ENCODE measurements at regions not wholly inside any gene's neighbourhood (a gene's known extent, or its start where the extent isn't known, plus 50 kb on each side); places are given as distances from the start of the nearest gene placed in this dataset.

GRCh38 chr1:172952516-172952915, 98.2 kb downstream of the TNFSF18 start:
- Mint-ChIP-seq H3K27me3 (peaks cover 0 to 11% of the 10 kb centered on the region in 2 donors), H3K4me3 (no peak overlapping the region), H3K36me3 (ENCODE audit: insufficient read depth) (no peaks in the 10 kb centered on the region), H3K27ac (no peak overlapping the region), H3K9me3 (no peaks in the 10 kb centered on the region), H3K4me1 (ENCODE audit: low read depth in 2 of 2) (peaks cover 0 to 2% of the 10 kb centered on the region in 2 donors)
- no peak for DNase-seq
- no peak for ATAC-seq (replicated peaks)

GRCh38 chr1:172954476-172955150, 96.1 kb downstream of the TNFSF18 start:
- Mint-ChIP-seq H3K27me3 (peaks cover 0 to 11% of the 10 kb centered on the region in 2 donors), H3K27ac (no peak overlapping the region), H3K4me1 (ENCODE audit: low read depth in 2 of 2) (no peaks in the 10 kb centered on the region), H3K4me3 (no peak overlapping the region), H3K36me3 (ENCODE audit: insufficient read depth) (no peaks in the 10 kb centered on the region), H3K9me3 (no peaks in the 10 kb centered on the region)
- no peak for DNase-seq
- ATAC-seq (replicated peaks) = no peak

- no peaks in the 10 kb centered on the region for H3K36me3 Mint-ChIP-seq (ENCODE audit: insufficient read depth)
- no peaks in the 10 kb centered on the region for H3K4me1 Mint-ChIP-seq (ENCODE audit: low read depth in 2 of 2)
- ATAC-seq (replicated peaks) (no peak), DNase-seq (no peak)
- H3K4me3 Mint-ChIP-seq = no peak overlapping the region
- H3K27me3 Mint-ChIP-seq = peaks cover 0 to 11% of the 10 kb centered on the region in 2 donors
- H3K27ac Mint-ChIP-seq = no peak overlapping the region
- H3K9me3 Mint-ChIP-seq = no peaks in the 10 kb centered on the region
Measured at GRCh38 chr1:172955161-172955815, 95.5 kb downstream of the TNFSF18 start.

GRCh38 chr1:172956871-172957270, 93.9 kb downstream of the TNFSF18 start:
- peaks cover 6 to 13% of the 10 kb centered on the region in 2 donors for H3K27me3 Mint-ChIP-seq
- no peak overlapping the region for H3K27ac Mint-ChIP-seq
- no peak for DNase-seq
- H3K4me1 Mint-ChIP-seq (ENCODE audit: low read depth in 2 of 2) = no peaks in the 10 kb centered on the region
- H3K9me3 Mint-ChIP-seq = no peaks in the 10 kb centered on the region
- no peak overlapping the region for H3K4me3 Mint-ChIP-seq
- ATAC-seq (replicated peaks) = no peak
- no peaks in the 10 kb centered on the region for H3K36me3 Mint-ChIP-seq (ENCODE audit: insufficient read depth)

- Mint-ChIP-seq H3K36me3 (ENCODE audit: insufficient read depth) (no peaks in the 10 kb centered on the region), H3K4me3 (no peak overlapping the region), H3K9me3 (no peaks in the 10 kb centered on the region), H3K27ac (no peak overlapping the region), H3K4me1 (ENCODE audit: low read depth in 2 of 2) (no peaks in the 10 kb centered on the region), H3K27me3 (peaks cover 6 to 7% of the 10 kb centered on the region in 2 donors)
- ATAC-seq (replicated peaks) (no peak), DNase-seq (no peak)
Measured at GRCh38 chr1:172957491-172957890, 93.2 kb downstream of the TNFSF18 start.

- no peaks in the 10 kb centered on the region for H3K36me3 Mint-ChIP-seq (ENCODE audit: insufficient read depth)
- H3K9me3 Mint-ChIP-seq = no peaks in the 10 kb centered on the region
- H3K4me1 Mint-ChIP-seq (ENCODE audit: low read depth in 2 of 2) = no peaks in the 10 kb centered on the region
- no peak overlapping the region for H3K27ac Mint-ChIP-seq
- H3K4me3 Mint-ChIP-seq = no peak overlapping the region
- H3K27me3 Mint-ChIP-seq = peaks cover 4 to 6% of the 10 kb centered on the region in 2 donors
- no peak for DNase-seq
- ATAC-seq (replicated peaks) = no peak
Measured at GRCh38 chr1:172959571-172959970, 91.2 kb downstream of the TNFSF18 start.

- no peak overlapping the region for H3K27ac Mint-ChIP-seq
- no peaks in the 10 kb centered on the region for H3K4me1 Mint-ChIP-seq (ENCODE audit: low read depth in 2 of 2)
- ATAC-seq (replicated peaks) = no peak
- no peaks in the 10 kb centered on the region for H3K36me3 Mint-ChIP-seq (ENCODE audit: insufficient read depth)
- H3K9me3 Mint-ChIP-seq = no peaks in the 10 kb centered on the region
- H3K27me3 Mint-ChIP-seq = peaks cover 4 to 6% of the 10 kb centered on the region in 2 donors
- no peak for DNase-seq
- H3K4me3 Mint-ChIP-seq = no peak overlapping the region
Measured at GRCh38 chr1:172960019-172960418, 90.7 kb downstream of the TNFSF18 start.

GRCh38 chr1:172960454-172961208, 90.1 kb downstream of the TNFSF18 start:
- Mint-ChIP-seq H3K4me3 (no peak overlapping the region), H3K9me3 (no peaks in the 10 kb centered on the region), H3K36me3 (ENCODE audit: insufficient read depth) (no peaks in the 10 kb centered on the region), H3K27ac (no peak overlapping the region), H3K27me3 (peaks cover 4 to 6% of the 10 kb centered on the region in 2 donors), H3K4me1 (ENCODE audit: low read depth in 2 of 2) (no peaks in the 10 kb centered on the region)
- no peak for ATAC-seq (replicated peaks)
- DNase-seq = no peak

- DNase-seq = no peak
- Mint-ChIP-seq H3K27me3 (peaks cover 4 to 6% of the 10 kb centered on the region in 2 donors), H3K9me3 (no peaks in the 10 kb centered on the region), H3K27ac (no peak overlapping the region), H3K4me3 (no peak overlapping the region), H3K4me1 (ENCODE audit: low read depth in 2 of 2) (no peaks in the 10 kb centered on the region), H3K36me3 (ENCODE audit: insufficient read depth) (no peaks in the 10 kb centered on the region)
- ATAC-seq (replicated peaks) = no peak
Measured at GRCh38 chr1:172964864-172965263, 85.9 kb downstream of the TNFSF18 start.

GRCh38 chr1:172966844-172967540, 83.7 kb downstream of the TNFSF18 start:
- Mint-ChIP-seq H3K9me3 (no peaks in the 10 kb centered on the region), H3K27ac (no peak overlapping the region), H3K4me1 (ENCODE audit: low read depth in 2 of 2) (no peaks in the 10 kb centered on the region), H3K4me3 (no peak overlapping the region), H3K27me3 (no peaks in the 10 kb centered on the region), H3K36me3 (ENCODE audit: insufficient read depth) (no peaks in the 10 kb centered on the region)
- ATAC-seq (replicated peaks) = no peak
- DNase-seq = no peak

- no peak overlapping the region for H3K4me3 Mint-ChIP-seq
- no peaks in the 10 kb centered on the region for H3K4me1 Mint-ChIP-seq (ENCODE audit: low read depth in 2 of 2)
- H3K27ac Mint-ChIP-seq = no peak overlapping the region
- ATAC-seq (replicated peaks) = no peak
- H3K36me3 Mint-ChIP-seq (ENCODE audit: insufficient read depth) = no peaks in the 10 kb centered on the region
- no peaks in the 10 kb centered on the region for H3K27me3 Mint-ChIP-seq
- no peak for DNase-seq
- H3K9me3 Mint-ChIP-seq = no peaks in the 10 kb centered on the region
Measured at GRCh38 chr1:172967936-172968335, 82.8 kb downstream of the TNFSF18 start.

GRCh38 chr1:172969611-172970010, 81.1 kb downstream of the TNFSF18 start:
- no peak overlapping the region for H3K27ac Mint-ChIP-seq
- no peak for DNase-seq
- ATAC-seq (replicated peaks) = no peak
- no peaks in the 10 kb centered on the region for H3K27me3 Mint-ChIP-seq
- H3K36me3 Mint-ChIP-seq (ENCODE audit: insufficient read depth) = no peaks in the 10 kb centered on the region
- H3K4me1 Mint-ChIP-seq (ENCODE audit: low read depth in 2 of 2) = no peaks in the 10 kb centered on the region
- no peaks in the 10 kb centered on the region for H3K9me3 Mint-ChIP-seq
- no peak overlapping the region for H3K4me3 Mint-ChIP-seq

GRCh38 chr1:172970186-172970585, 80.6 kb downstream of the TNFSF18 start:
- H3K27me3 Mint-ChIP-seq = no peaks in the 10 kb centered on the region
- H3K27ac Mint-ChIP-seq = no peak overlapping the region
- no peak for DNase-seq
- no peak overlapping the region for H3K4me3 Mint-ChIP-seq
- no peaks in the 10 kb centered on the region for H3K9me3 Mint-ChIP-seq
- no peak for ATAC-seq (replicated peaks)
- no peaks in the 10 kb centered on the region for H3K36me3 Mint-ChIP-seq (ENCODE audit: insufficient read depth)
- H3K4me1 Mint-ChIP-seq (ENCODE audit: low read depth in 2 of 2) = no peaks in the 10 kb centered on the region

All from effector memory CD8-positive, alpha-beta T cell (primary cell).